A549 (cell line): ENCODE measurements at regions not wholly inside any gene's neighbourhood (a gene's known extent, or its start where the extent isn't known, plus 50 kb on each side); places are given as distances from the start of the nearest gene placed in this dataset.
A peak's percentile ranks its signal among the peaks of the same experiment; 100 is the strongest.

Experiments used
- ATAC-seq, 2 experiments: fragments of 200-7000 bp in 1 of 2; fragments of >200 bp in 1 of 2; cut with Nextera tagmentation in 1 of 2; cut with Tn5 transposase in 1 of 2; 3 replicates each; pipeline versions ENCODE4 v1.8.0 to v1.9.1; 2018 to 2020; ENCODE audit warnings: mild to moderate bottlenecking in 1 of 2, moderate library complexity in 1 of 2
- CTCF ChIA-PET: fragments of 300-600 bp; sonication (Branson Sonifier 250); formaldehyde crosslinking; extraction: SDS; loops from one replicate; lab custom pipeline; 2021; ENCODE audit warnings: antibody characterized with exemption, inconsistent platforms; lab: Yijun Ruan, JAX
- POLR2A ChIA-PET: fragments of 350-600 bp; formaldehyde crosslinking; extraction: SDS; loops from one replicate; lab custom pipeline; 2021; ENCODE audit warnings: antibody characterized with exemption, inconsistent platforms; lab: Yijun Ruan, JAX
- DNase-seq, 2 experiments: peaks; one replicate each; pipeline versions ENCODE4 v3.0.0 to v3.0.0-alpha.2; 2011 to 2016; ENCODE audit warnings: low read depth in 1 of 2, low spot score in 1 of 2
- FAIRE-seq: peaks from 2 replicates; lab custom pipeline; 2011; peaks lifted over from hg19 to GRCh38; lab: Jason Lieb, UNC
- H3K27ac ChIP-seq, 2 experiments: fragments of >200 bp; sonication (Bioruptor Twin); formaldehyde crosslinking; 3 replicates each; pipeline ENCODE4 v1.5.1; 2016 to 2017
- H3K4me1 ChIP-seq: fragments of >200 bp; sonication (Bioruptor Twin); formaldehyde crosslinking; 3 replicates; pipeline ENCODE4 v1.6.1; 2016
- H3K4me2 ChIP-seq: fragments of >200 bp; sonication (Bioruptor Twin); formaldehyde crosslinking; 3 replicates; pipeline ENCODE4 v1.6.1; 2016
- H3K4me3 ChIP-seq: fragments of >200 bp; sonication (Bioruptor Twin); formaldehyde crosslinking; 3 replicates; pipeline ENCODE4 v1.5.1; 2016
- H3K9me3 ChIP-seq: fragments of >200 bp; sonication (Bioruptor Twin); formaldehyde crosslinking; 3 replicates; pipeline ENCODE4 v1.6.1; 2016
- BHLHE40 ChIP-seq: IDR thresholded peaks from 2 replicates; pipeline ENCODE4 v1.6.1; 2012; ENCODE audit warnings: low read depth, low read length, inconsistent platforms
- CBX8 ChIP-seq: fragments of 200-600 bp; sonication (generic); IDR thresholded peaks from 2 replicates; pipeline ENCODE4 v1.6.1; 2016
- CHD2 ChIP-seq: fragments of 150-350 bp; IDR thresholded peaks from 2 replicates; pipeline ENCODE4 v1.6.1; 2014; ENCODE audit warnings: low read length; ENCODE audit not compliant: partially characterized antibody
- CHD4 ChIP-seq: fragments of 200-600 bp; sonication (generic); IDR thresholded peaks from 2 replicates; pipeline ENCODE4 v1.6.1; 2016; ENCODE audit warnings: antibody characterized with exemption, mild to moderate bottlenecking, borderline replicate concordance
- ESRRA ChIP-seq: fragments of 150-350 bp; IDR thresholded peaks from 2 replicates; pipeline ENCODE4 v1.6.1; 2014; ENCODE audit warnings: mild to moderate bottlenecking, low read length, borderline replicate concordance
- FOSB ChIP-seq: fragments of 250-450 bp; sonication (Bioruptor Pico); IDR thresholded peaks from 2 replicates; pipeline ENCODE4 v1.5.0; 2020; ENCODE audit warnings: mild to moderate bottlenecking, moderate library complexity
- FOSL2 ChIP-seq, 2 experiments: fragments of 450-650 bp in 1 of 2; fragments of >200 bp in 1 of 2; sonication (Bioruptor Twin) in 1 of 2; formaldehyde crosslinking; IDR thresholded peaks; 2 replicates each; pipeline versions ENCODE4 v1.5.0 to v1.6.1; 2016 to 2020; ENCODE audit warnings: mild to moderate bottlenecking in 1 of 2, moderate library complexity in 1 of 2
- GATA3 ChIP-seq: IDR thresholded peaks from 2 replicates; pipeline ENCODE4 v1.6.1; 2012; ENCODE audit warnings: borderline replicate concordance
- HDAC2 ChIP-seq: fragments of 200-600 bp; sonication (generic); IDR thresholded peaks from 2 replicates; pipeline ENCODE4 v1.6.1; 2016
- HOXA7 ChIP-seq: fragments of 250-450 bp; sonication (Bioruptor Pico); IDR thresholded peaks from 2 replicates; pipeline ENCODE4 v1.5.0; 2020; ENCODE audit warnings: mild to moderate bottlenecking, moderate library complexity
- JUN ChIP-seq, 2 experiments: fragments of >200 bp; sonication (Bioruptor Twin); formaldehyde crosslinking; IDR thresholded peaks; 2 replicates in 1 of 2; 3 replicates in 1 of 2; pipeline ENCODE4 v1.6.1; 2016 to 2017
- JUNB ChIP-seq: fragments of >200 bp; sonication (Bioruptor Twin); formaldehyde crosslinking; IDR thresholded peaks from 2 replicates; pipeline ENCODE4 v1.6.1; 2016
- KDM1A ChIP-seq: fragments of 200-600 bp; sonication (generic); IDR thresholded peaks from 2 replicates; pipeline ENCODE4 v1.6.1; 2016; ENCODE audit warnings: low read depth, mild to moderate bottlenecking
- NPAS2 ChIP-seq: fragments of 250-450 bp; sonication (Bioruptor Pico); IDR thresholded peaks from 2 replicates; pipeline ENCODE4 v1.8.0; 2022; ENCODE audit warnings: mild to moderate bottlenecking, moderate library complexity, borderline replicate concordance
- POLR2AphosphoS2 ChIP-seq: conservative IDR thresholded peaks from 2 replicates; pipeline ENCODE4 v1.6.1; 2012; ENCODE audit warnings: low read length, improper control_type of control experiment, inconsistent platforms
- RFX5 ChIP-seq: fragments of 450-650 bp; IDR thresholded peaks from 2 replicates; pipeline ENCODE4 v1.7.1; 2014; ENCODE audit warnings: antibody characterized with exemption, mild to moderate bottlenecking, moderate library complexity
- RNF2 ChIP-seq: fragments of 200-600 bp; sonication (generic); IDR thresholded peaks from 2 replicates; pipeline ENCODE4 v1.6.1; 2016; ENCODE audit warnings: low read depth, mild to moderate bottlenecking, antibody characterized with exemption, moderate library complexity, borderline replicate concordance
- TFCP2L1 ChIP-seq: fragments of 250-450 bp; sonication (Bioruptor Pico); IDR thresholded peaks from 2 replicates; pipeline ENCODE4 v1.5.0; 2021; ENCODE audit warnings: mild to moderate bottlenecking
- ZFP36 ChIP-seq: fragments of 450-650 bp; IDR thresholded peaks from 2 replicates; pipeline ENCODE4 v1.6.1; 2014; ENCODE audit warnings: borderline replicate concordance; ENCODE audit not compliant: partially characterized antibody
- ZNF302 ChIP-seq: fragments of 250-450 bp; sonication (Bioruptor Pico); IDR thresholded peaks from 2 replicates; pipeline ENCODE4 v1.9.0; 2021; ENCODE audit warnings: inconsistent platforms, mild to moderate bottlenecking, moderate library complexity
- ZSCAN20 ChIP-seq: fragments of 250-450 bp; sonication (Bioruptor Pico); IDR thresholded peaks from 2 replicates; pipeline ENCODE4 v1.8.0; 2022; ENCODE audit warnings: mild to moderate bottlenecking, moderate library complexity
- WGBS: methylation state at CpG from one replicate; pipeline ENCODE4 v1.1.6; 2017; ENCODE audit errors: missing lambda C conversion rate; 5-methylcytosine and 5-hydroxymethylcytosine counted together
- TF ChIP-seq, protein P1 (sequence below): IDR thresholded peaks from 2 replicates; pipeline ENCODE4 v1.6.1; 2012
- TF ChIP-seq, protein P2 (sequence below): fragments of >200 bp; sonication (Bioruptor Twin); formaldehyde crosslinking; IDR thresholded peaks from 3 replicates; pipeline ENCODE4 v1.6.1; 2016
- TF ChIP-seq, protein P3 (sequence below): fragments of 200-600 bp; sonication (generic); IDR thresholded peaks from 2 replicates; pipeline ENCODE4 v1.6.1; 2016; ENCODE audit warnings: antibody characterized with exemption, mild to moderate bottlenecking, moderate library complexity

DNA sequence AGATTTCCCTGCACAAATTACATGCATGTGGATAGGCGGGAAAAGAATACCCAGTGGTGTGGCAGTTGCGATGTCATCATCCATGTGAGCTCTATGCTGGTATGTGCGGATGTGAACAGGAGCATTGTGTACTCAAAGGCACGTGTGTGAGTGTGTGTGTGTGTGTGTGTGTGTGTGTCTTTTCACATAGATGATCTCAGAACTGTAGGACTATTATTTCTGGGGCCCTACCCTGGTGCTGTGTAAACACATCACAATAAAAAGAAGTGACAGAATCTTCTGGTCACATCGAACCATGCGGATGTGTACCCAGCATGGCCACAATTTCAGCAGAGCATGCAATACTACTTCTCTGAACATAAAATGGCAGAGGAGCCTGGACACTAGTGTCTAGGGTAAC is 624.8 kb downstream of the MID1IP1 start:
- no peaks in the 10 kb centered on the region for H3K9me3 ChIP-seq
- 74% methylated on average over 6 of the region's 6 CpGs for WGBS
- ATAC-seq = no peak
- no peak for TF ChIP-seq RNF2
- TF ChIP-seq POLR2AphosphoS2 = no peak
- TF ChIP-seq CBX8 = no peak
- no peak for TF ChIP-seq HOXA7 (CRISPR knock-in tag)
- TF ChIP-seq TFCP2L1 (CRISPR knock-in tag) = no peak
- TF ChIP-seq RFX5 = no peak
- TF ChIP-seq HDAC2 = no peak
- TF ChIP-seq, protein P1, sequence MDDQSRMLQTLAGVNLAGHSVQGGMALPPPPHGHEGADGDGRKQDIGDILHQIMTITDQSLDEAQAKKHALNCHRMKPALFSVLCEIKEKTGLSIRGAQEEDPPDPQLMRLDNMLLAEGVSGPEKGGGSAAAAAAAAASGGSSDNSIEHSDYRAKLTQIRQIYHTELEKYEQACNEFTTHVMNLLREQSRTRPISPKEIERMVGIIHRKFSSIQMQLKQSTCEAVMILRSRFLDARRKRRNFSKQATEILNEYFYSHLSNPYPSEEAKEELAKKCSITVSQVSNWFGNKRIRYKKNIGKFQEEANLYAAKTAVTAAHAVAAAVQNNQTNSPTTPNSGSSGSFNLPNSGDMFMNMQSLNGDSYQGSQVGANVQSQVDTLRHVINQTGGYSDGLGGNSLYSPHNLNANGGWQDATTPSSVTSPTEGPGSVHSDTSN = no peak
- no peak for TF ChIP-seq ZFP36
- no peak for TF ChIP-seq KDM1A
- TF ChIP-seq CHD2 = no peak
- no peak for TF ChIP-seq ZNF302 (CRISPR knock-in tag)
- TF ChIP-seq, all 56 proteins: peak for 0
- DNase-seq (no peak), FAIRE-seq (no peak)
- Histone ChIP-seq H3K4me3 (no peak overlapping the region), H3K27ac (no peak overlapping the region), H3K4me2 (no peak overlapping the region), H3K4me1 (no peaks in the 10 kb centered on the region)
- POLR2A ChIA-PET = no interaction called here
- CTCF ChIA-PET = no interaction called here

DNA sequence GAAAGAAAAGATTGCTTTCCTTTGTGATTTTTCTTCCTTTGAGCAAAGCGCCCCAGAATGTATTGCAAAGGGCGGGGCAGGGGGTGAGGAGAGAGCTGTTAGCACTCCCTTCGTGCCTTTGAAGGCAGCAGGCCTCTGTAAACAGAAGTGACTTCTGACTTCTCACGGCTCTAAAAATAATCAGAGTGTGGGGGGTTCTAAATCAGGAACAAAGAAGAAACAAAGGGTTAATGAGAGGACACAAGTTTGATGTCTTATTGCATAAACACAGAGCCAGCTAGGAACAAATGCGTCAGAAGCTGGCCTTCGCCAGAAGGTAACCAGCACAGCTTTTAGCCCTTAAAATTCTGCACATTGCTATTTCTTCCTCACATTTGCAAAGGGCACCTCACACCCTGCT is 626.2 kb downstream of the MID1IP1 start:
- DNase-seq (no peak), ATAC-seq (peak in 1 of 2 experiments; percentile 62; a peak in 1 of 6 replicates), FAIRE-seq (no peak)
- Histone ChIP-seq H3K4me1 (no peaks in the 10 kb centered on the region), H3K4me2 (0 out of 3 replicates have a peak overlapping the region, but pooled peaks have one; percentile 10), H3K4me3 (no peak overlapping the region), H3K27ac (no peak overlapping the region), H3K9me3 (no peaks in the 10 kb centered on the region)
- ChIA-PET CTCF (no interaction called here), POLR2A (interaction anchor here (0.5 kb wide), 1 partner anchor 39 kb away, joined by 4 read pairs; no protein-coding TSS in a partner anchor)
- TF ChIP-seq, protein P1 = no peak
- TF ChIP-seq, protein P2, sequence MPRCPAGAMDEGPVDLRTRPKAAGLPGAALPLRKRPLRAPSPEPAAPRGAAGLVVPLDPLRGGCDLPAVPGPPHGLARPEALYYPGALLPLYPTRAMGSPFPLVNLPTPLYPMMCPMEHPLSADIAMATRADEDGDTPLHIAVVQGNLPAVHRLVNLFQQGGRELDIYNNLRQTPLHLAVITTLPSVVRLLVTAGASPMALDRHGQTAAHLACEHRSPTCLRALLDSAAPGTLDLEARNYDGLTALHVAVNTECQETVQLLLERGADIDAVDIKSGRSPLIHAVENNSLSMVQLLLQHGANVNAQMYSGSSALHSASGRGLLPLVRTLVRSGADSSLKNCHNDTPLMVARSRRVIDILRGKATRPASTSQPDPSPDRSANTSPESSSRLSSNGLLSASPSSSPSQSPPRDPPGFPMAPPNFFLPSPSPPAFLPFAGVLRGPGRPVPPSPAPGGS = no peak
- TF ChIP-seq HOXA7 (CRISPR knock-in tag) (no peak), BHLHE40 (no peak), FOSL2 (IDR thresholded peaks at IDR 0.05) (no peak), FOSL2 (CRISPR knock-in tag; IDR thresholded peaks at IDR 0.05) (no peak), JUN (IDR thresholded peaks at IDR 0.05) (no peak), ESRRA (no peak), CHD2 (no peak), ZSCAN20 (no peak), NPAS2 (CRISPR knock-in tag) (no peak), JUNB (no peak), FOSB (CRISPR knock-in tag) (no peak), CHD4 (no peak), POLR2AphosphoS2 (no peak), GATA3 (no peak)
- TF ChIP-seq, protein P3, sequence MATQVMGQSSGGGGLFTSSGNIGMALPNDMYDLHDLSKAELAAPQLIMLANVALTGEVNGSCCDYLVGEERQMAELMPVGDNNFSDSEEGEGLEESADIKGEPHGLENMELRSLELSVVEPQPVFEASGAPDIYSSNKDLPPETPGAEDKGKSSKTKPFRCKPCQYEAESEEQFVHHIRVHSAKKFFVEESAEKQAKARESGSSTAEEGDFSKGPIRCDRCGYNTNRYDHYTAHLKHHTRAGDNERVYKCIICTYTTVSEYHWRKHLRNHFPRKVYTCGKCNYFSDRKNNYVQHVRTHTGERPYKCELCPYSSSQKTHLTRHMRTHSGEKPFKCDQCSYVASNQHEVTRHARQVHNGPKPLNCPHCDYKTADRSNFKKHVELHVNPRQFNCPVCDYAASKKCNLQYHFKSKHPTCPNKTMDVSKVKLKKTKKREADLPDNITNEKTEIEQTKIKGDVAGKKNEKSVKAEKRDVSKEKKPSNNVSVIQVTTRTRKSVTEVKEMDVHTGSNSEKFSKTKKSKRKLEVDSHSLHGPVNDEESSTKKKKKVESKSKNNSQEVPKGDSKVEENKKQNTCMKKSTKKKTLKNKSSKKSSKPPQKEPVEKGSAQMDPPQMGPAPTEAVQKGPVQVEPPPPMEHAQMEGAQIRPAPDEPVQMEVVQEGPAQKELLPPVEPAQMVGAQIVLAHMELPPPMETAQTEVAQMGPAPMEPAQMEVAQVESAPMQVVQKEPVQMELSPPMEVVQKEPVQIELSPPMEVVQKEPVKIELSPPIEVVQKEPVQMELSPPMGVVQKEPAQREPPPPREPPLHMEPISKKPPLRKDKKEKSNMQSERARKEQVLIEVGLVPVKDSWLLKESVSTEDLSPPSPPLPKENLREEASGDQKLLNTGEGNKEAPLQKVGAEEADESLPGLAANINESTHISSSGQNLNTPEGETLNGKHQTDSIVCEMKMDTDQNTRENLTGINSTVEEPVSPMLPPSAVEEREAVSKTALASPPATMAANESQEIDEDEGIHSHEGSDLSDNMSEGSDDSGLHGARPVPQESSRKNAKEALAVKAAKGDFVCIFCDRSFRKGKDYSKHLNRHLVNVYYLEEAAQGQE = no peak
- 39% methylated on average over 6 of the region's 6 CpGs for WGBS
